ENCODE measurements at regions not wholly inside any gene's neighbourhood (a gene's known extent, or its start where the extent isn't known, plus 50 kb on each side); places are given as distances from the start of the nearest gene placed in this dataset.

DNA sequence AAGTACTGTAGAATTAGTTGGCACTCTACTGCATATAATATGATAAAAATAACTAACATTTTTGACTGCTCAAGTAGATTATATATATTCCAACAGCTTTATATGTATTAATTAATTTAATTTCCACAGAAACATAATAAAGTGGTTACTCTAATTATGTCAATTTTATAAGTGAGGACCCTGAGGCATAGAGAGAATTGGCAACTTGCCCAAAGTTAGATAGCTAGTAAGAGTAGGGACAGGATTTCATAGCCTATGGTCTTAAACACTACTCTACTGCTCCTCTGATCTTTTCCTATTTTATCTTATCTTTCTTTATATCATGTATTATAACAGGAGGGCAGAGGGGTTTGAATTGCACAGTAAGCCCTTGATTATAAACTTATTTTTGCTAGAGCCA lies 418.7 kb upstream of the SGO1 start:
- H3K4me2 ChIP-seq = no peak overlapping the region
- ChIA-PET POLR2A (no interaction called here), CTCF (interaction anchor here (1.0 kb wide), 1 partner anchor 24 kb away, joined by 3 read pairs; no protein-coding TSS in a partner anchor)
- no peaks in the 10 kb centered on the region; the same call in 1 of the 3 replicates for H3K9me3 ChIP-seq
- TF ChIP-seq, protein P1, sequence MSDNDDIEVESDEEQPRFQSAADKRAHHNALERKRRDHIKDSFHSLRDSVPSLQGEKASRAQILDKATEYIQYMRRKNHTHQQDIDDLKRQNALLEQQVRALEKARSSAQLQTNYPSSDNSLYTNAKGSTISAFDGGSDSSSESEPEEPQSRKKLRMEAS (IDR thresholded peaks at IDR 0.05) = no peak
- TF ChIP-seq, protein P2, sequence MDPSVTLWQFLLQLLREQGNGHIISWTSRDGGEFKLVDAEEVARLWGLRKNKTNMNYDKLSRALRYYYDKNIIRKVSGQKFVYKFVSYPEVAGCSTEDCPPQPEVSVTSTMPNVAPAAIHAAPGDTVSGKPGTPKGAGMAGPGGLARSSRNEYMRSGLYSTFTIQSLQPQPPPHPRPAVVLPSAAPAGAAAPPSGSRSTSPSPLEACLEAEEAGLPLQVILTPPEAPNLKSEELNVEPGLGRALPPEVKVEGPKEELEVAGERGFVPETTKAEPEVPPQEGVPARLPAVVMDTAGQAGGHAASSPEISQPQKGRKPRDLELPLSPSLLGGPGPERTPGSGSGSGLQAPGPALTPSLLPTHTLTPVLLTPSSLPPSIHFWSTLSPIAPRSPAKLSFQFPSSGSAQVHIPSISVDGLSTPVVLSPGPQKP (IDR thresholded peaks at IDR 0.05; ENCODE audit: low read depth, low read length) = no peak
- no peak for TF ChIP-seq BHLHE40 (IDR thresholded peaks at IDR 0.05; ENCODE audit: low read depth, low read length)
- TF ChIP-seq RAD21 (conservative IDR thresholded peaks at IDR 0.05 in 1 of 2, IDR thresholded peaks at IDR 0.05 in 1 of 2) = no peak
- no peak for TF ChIP-seq MAFK (IDR thresholded peaks at IDR 0.05; ENCODE audit: partially characterized antibody)
- no peak for TF ChIP-seq HOXB5 (CRISPR knock-in tag; IDR thresholded peaks at IDR 0.05)
- no peak for TF ChIP-seq ZSCAN20 (CRISPR knock-in tag; IDR thresholded peaks at IDR 0.05)
- no peak for TF ChIP-seq HOXA7 (CRISPR knock-in tag; IDR thresholded peaks at IDR 0.05)
- no peak for TF ChIP-seq SREBF2 (IDR thresholded peaks at IDR 0.05)
- no peak for TF ChIP-seq JUNB (IDR thresholded peaks at IDR 0.05)
- TF ChIP-seq, protein P3, sequence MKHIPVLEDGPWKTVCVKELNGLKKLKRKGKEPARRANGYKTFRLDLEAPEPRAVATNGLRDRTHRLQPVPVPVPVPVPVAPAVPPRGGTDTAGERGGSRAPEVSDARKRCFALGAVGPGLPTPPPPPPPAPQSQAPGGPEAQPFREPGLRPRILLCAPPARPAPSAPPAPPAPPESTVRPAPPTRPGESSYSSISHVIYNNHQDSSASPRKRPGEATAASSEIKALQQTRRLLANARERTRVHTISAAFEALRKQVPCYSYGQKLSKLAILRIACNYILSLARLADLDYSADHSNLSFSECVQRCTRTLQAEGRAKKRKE (CRISPR knock-in tag; IDR thresholded peaks at IDR 0.05; ENCODE audit: low read depth) = no peak
- no peak for TF ChIP-seq SMC3 (IDR thresholded peaks at IDR 0.05)
- H3K4me1 ChIP-seq = no peaks in the 10 kb centered on the region
- H3K27ac ChIP-seq = no peak overlapping the region
- FAIRE-seq = no peak
- ATAC-seq = no peak
- H3K4me3 ChIP-seq = no peak overlapping the region
- DNase-seq (ENCODE audit: low read depth in 1 of 2, low spot score in 1 of 2) = no peak

DNA sequence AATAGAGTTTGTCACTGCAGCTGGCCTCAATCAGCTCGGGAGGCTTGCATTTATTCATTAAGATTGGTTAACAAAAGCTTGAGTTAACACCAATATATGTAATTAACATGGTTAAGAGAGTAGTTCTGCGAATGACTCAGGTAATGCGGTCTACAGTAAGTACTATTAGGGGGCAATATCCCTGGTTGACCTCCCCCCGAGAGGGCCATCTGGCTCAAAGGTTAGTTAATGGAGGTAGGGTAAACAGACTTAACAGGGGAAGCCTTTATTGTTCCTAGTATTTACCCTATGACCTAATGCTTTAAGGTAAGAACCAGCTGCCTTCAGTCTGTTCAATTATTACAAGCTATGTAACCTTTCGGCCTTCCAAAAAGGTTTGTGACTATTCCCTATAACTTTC lies 403.3 kb upstream of the SGO1 start:
- ChIA-PET CTCF (no interaction called here), POLR2A (no interaction called here)
- 36% methylated on average over 5 of the region's 5 CpGs for WGBS (ENCODE audit: missing lambda C conversion rate)
- no peak overlapping the region for H3K27ac ChIP-seq
- no peak for DNase-seq (ENCODE audit: low read depth in 1 of 2, low spot score in 1 of 2)
- TF ChIP-seq, protein P4, sequence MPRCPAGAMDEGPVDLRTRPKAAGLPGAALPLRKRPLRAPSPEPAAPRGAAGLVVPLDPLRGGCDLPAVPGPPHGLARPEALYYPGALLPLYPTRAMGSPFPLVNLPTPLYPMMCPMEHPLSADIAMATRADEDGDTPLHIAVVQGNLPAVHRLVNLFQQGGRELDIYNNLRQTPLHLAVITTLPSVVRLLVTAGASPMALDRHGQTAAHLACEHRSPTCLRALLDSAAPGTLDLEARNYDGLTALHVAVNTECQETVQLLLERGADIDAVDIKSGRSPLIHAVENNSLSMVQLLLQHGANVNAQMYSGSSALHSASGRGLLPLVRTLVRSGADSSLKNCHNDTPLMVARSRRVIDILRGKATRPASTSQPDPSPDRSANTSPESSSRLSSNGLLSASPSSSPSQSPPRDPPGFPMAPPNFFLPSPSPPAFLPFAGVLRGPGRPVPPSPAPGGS (IDR thresholded peaks at IDR 0.05) = no peak
- TF ChIP-seq RFX5 (IDR thresholded peaks at IDR 0.05) (no peak), EP300 (IDR thresholded peaks at IDR 0.05) (no peak), CEBPB (IDR thresholded peaks at IDR 0.05) (no peak), KDM5A (IDR thresholded peaks at IDR 0.05) (no peak), FOSB (CRISPR knock-in tag; IDR thresholded peaks at IDR 0.05) (no peak), MAFK (IDR thresholded peaks at IDR 0.05; ENCODE audit: partially characterized antibody) (no peak), ZSCAN20 (CRISPR knock-in tag; IDR thresholded peaks at IDR 0.05) (no peak), JUN (IDR thresholded peaks at IDR 0.05) (no peak), EHF (CRISPR knock-in tag; IDR thresholded peaks at IDR 0.05) (no peak), CBX8 (IDR thresholded peaks at IDR 0.05) (no peak), MAZ (IDR thresholded peaks at IDR 0.05; ENCODE audit: borderline replicate concordance, low read depth, low read length) (no peak), POLR2AphosphoS2 (conservative IDR thresholded peaks at IDR 0.05; ENCODE audit: low read length) (no peak), CHD2 (IDR thresholded peaks at IDR 0.05; ENCODE audit: low read length, partially characterized antibody) (no peak), RNF2 (IDR thresholded peaks at IDR 0.05; ENCODE audit: borderline replicate concordance, low read depth) (no peak), FOSL2 (IDR thresholded peaks at IDR 0.05) (no peak), FOSL2 (CRISPR knock-in tag; IDR thresholded peaks at IDR 0.05) (no peak)
- TF ChIP-seq, protein P5, sequence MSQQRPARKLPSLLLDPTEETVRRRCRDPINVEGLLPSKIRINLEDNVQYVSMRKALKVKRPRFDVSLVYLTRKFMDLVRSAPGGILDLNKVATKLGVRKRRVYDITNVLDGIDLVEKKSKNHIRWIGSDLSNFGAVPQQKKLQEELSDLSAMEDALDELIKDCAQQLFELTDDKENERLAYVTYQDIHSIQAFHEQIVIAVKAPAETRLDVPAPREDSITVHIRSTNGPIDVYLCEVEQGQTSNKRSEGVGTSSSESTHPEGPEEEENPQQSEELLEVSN (IDR thresholded peaks at IDR 0.05; ENCODE audit: borderline replicate concordance, low read depth) = no peak
- TF ChIP-seq, protein P3 (CRISPR knock-in tag; IDR thresholded peaks at IDR 0.05; ENCODE audit: low read depth) = no peak
- TF ChIP-seq, protein P6, sequence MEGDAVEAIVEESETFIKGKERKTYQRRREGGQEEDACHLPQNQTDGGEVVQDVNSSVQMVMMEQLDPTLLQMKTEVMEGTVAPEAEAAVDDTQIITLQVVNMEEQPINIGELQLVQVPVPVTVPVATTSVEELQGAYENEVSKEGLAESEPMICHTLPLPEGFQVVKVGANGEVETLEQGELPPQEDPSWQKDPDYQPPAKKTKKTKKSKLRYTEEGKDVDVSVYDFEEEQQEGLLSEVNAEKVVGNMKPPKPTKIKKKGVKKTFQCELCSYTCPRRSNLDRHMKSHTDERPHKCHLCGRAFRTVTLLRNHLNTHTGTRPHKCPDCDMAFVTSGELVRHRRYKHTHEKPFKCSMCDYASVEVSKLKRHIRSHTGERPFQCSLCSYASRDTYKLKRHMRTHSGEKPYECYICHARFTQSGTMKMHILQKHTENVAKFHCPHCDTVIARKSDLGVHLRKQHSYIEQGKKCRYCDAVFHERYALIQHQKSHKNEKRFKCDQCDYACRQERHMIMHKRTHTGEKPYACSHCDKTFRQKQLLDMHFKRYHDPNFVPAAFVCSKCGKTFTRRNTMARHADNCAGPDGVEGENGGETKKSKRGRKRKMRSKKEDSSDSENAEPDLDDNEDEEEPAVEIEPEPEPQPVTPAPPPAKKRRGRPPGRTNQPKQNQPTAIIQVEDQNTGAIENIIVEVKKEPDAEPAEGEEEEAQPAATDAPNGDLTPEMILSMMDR (IDR thresholded peaks at IDR 0.05) = no peak
- TF ChIP-seq, protein P1 (IDR thresholded peaks at IDR 0.05) = no peak
- no peaks in the 10 kb centered on the region for H3K9me3 ChIP-seq
- no peak overlapping the region for H3K4me2 ChIP-seq
- no peak for FAIRE-seq
- no peaks in the 10 kb centered on the region for H3K4me1 ChIP-seq
- H3K4me3 ChIP-seq = no peak overlapping the region
- no peak for ATAC-seq

All from A549 (cell line).